NB4 (cell line): ENCODE measurements at regions not wholly inside any gene's neighbourhood (a gene's known extent, or its start where the extent isn't known, plus 50 kb on each side); places are given as distances from the start of the nearest gene placed in this dataset.

Experiments used
- CTCF ChIP-seq: IDR thresholded peaks from one replicate; pipeline ENCODE4 v1.5.1; 2012; ENCODE audit warnings: low read depth, low read length
- MYC ChIP-seq: IDR thresholded peaks from 2 replicates; pipeline ENCODE4 v1.6.1; 2011; ENCODE audit warnings: low read depth, low read length
- POLR2A ChIP-seq: IDR thresholded peaks from 2 replicates; pipeline ENCODE4 v1.6.1; 2011; ENCODE audit warnings: mild to moderate bottlenecking; ENCODE audit not compliant: insufficient read length; ENCODE audit errors: extremely low read depth

- TF ChIP-seq CTCF (no peak), POLR2A (no peak), MYC (no peak)
Observed at GRCh38 chr4:156019246-156019645, 65.6 kb upstream of the CTSO start.
